ENCODE measurements at regions not wholly inside any gene's neighbourhood (a gene's known extent, or its start where the extent isn't known, plus 50 kb on each side); places are given as distances from the start of the nearest gene placed in this dataset.
A peak's percentile ranks its signal among the peaks of the same experiment; 100 is the strongest.

DNA sequence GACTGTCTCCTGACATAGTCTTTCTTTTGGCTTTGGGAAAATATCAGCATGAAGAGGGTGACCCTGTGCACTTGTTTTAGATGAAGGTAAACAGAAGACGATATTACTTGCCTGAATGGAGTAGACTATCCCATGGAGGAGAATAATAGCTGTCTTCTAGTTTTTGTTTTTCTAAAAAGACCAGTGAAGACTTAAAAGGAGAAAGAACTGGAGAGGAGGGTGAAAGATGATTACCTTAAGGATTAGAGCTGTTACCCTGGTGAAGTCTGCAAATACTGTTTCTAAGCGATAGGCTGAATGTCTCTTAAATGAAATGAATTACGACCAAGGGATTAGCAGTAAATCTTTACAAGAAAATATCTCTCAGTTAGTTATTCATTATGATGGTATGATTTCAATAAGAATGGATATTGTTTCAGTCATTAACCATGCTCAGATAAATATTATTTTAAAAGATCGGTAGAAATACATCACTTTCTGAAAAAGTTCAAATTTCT, 255.6 kb upstream of the FERD3L start (continued):
- no peak for TF ChIP-seq ETS1 (IDR thresholded peaks at IDR 0.05)
- TF ChIP-seq ZNF331 (CRISPR knock-in tag; IDR thresholded peaks at IDR 0.05; ENCODE audit: low read depth): no peak
- no peak for TF ChIP-seq CREB1 (CRISPR knock-in tag; IDR thresholded peaks at IDR 0.05; ENCODE audit: low read depth)
- TF ChIP-seq, protein P1, sequence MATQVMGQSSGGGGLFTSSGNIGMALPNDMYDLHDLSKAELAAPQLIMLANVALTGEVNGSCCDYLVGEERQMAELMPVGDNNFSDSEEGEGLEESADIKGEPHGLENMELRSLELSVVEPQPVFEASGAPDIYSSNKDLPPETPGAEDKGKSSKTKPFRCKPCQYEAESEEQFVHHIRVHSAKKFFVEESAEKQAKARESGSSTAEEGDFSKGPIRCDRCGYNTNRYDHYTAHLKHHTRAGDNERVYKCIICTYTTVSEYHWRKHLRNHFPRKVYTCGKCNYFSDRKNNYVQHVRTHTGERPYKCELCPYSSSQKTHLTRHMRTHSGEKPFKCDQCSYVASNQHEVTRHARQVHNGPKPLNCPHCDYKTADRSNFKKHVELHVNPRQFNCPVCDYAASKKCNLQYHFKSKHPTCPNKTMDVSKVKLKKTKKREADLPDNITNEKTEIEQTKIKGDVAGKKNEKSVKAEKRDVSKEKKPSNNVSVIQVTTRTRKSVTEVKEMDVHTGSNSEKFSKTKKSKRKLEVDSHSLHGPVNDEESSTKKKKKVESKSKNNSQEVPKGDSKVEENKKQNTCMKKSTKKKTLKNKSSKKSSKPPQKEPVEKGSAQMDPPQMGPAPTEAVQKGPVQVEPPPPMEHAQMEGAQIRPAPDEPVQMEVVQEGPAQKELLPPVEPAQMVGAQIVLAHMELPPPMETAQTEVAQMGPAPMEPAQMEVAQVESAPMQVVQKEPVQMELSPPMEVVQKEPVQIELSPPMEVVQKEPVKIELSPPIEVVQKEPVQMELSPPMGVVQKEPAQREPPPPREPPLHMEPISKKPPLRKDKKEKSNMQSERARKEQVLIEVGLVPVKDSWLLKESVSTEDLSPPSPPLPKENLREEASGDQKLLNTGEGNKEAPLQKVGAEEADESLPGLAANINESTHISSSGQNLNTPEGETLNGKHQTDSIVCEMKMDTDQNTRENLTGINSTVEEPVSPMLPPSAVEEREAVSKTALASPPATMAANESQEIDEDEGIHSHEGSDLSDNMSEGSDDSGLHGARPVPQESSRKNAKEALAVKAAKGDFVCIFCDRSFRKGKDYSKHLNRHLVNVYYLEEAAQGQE (IDR thresholded peaks at IDR 0.05; ENCODE audit: unreplicated experiment): no peak
- TF ChIP-seq ZNF114 (CRISPR knock-in tag; IDR thresholded peaks at IDR 0.05): no peak

DNA sequence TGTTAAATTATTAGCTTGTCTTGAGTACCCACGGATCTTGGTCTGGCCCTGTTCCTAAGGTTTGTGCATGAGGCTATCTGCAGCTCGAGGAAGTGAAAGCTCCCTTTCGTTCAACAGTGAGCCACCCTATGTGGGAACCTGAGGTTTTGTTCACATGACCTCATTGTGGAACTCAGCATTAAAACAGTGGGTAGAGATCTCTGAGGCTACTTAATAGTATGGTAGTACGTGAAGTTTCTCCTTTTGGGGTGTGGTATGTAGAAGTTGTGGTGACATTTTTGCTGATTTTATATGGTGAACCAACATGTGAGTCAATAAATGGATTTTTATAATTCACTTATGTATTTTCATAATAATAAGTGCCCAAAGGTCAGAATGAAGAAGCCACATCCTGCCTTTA, 252.7 kb upstream of the FERD3L start:
- H2AFZ ChIP-seq: no peak overlapping the region
- no peak overlapping the region for H3K4me3 ChIP-seq
- no peak overlapping the region for H3K27ac Mint-ChIP-seq
- no peaks in the 10 kb centered on the region for H3K36me3 Mint-ChIP-seq (ENCODE audit: low read depth)
- DNase-seq (ENCODE audit: low spot score) (no peak), ATAC-seq (peak; percentile 35; the same call in 1 of the 3 replicates)
- no peaks in the 10 kb centered on the region for H3K9me2 ChIP-seq (ENCODE audit: insufficient read depth)
- no peaks in the 10 kb centered on the region for H3F3A ChIP-seq (replicated peaks; ENCODE audit: low read depth)
- no peaks in the 10 kb centered on the region for H3K27me3 ChIP-seq (ENCODE audit: insufficient read depth)
- H3K27ac ChIP-seq (ENCODE audit: low read depth): no peak overlapping the region
- H3K27me3 Mint-ChIP-seq (ENCODE audit: insufficient read depth, low read depth, poor library complexity): no peaks in the 10 kb centered on the region
- H3K4me1 Mint-ChIP-seq: peaks cover 7% of the 10 kb centered on the region; the same call in 2 of the 3 replicates
- H3K4me1 ChIP-seq (ENCODE audit: insufficient read depth): no peaks in the 10 kb centered on the region
- H4K20me1 ChIP-seq (replicated peaks; ENCODE audit: insufficient read depth): no peaks in the 10 kb centered on the region
- no peaks in the 10 kb centered on the region for H3K36me3 ChIP-seq (ENCODE audit: insufficient read depth)
- no peaks in the 10 kb centered on the region for H3K79me2 ChIP-seq (replicated peaks; ENCODE audit: insufficient read depth)
- no peaks in the 10 kb centered on the region for H3K9me3 Mint-ChIP-seq
- no peak overlapping the region for H3K4me2 ChIP-seq
- H3K4me3 Mint-ChIP-seq: no peak overlapping the region
- TF ChIP-seq EZH2phosphoT487 (IDR thresholded peaks at IDR 0.05; ENCODE audit: unreplicated experiment) (no peak), ZNF462 (CRISPR knock-in tag; IDR thresholded peaks at IDR 0.05) (no peak), EZH2 (IDR thresholded peaks at IDR 0.05; ENCODE audit: low read depth, unreplicated experiment) (no peak), POLR2AphosphoS5 (IDR thresholded peaks at IDR 0.05; ENCODE audit: low read depth) (no peak), STAT1 (IDR thresholded peaks at IDR 0.05; ENCODE audit: unreplicated experiment) (no peak), ZNF331 (CRISPR knock-in tag; IDR thresholded peaks at IDR 0.05; ENCODE audit: low read depth) (no peak), CREB1 (CRISPR knock-in tag; IDR thresholded peaks at IDR 0.05; ENCODE audit: low read depth) (no peak), ZNF114 (CRISPR knock-in tag; IDR thresholded peaks at IDR 0.05) (no peak)
- TF ChIP-seq, protein P1 (IDR thresholded peaks at IDR 0.05; ENCODE audit: unreplicated experiment): no peak
